ENCODE measurements at regions not wholly inside any gene's neighbourhood (a gene's known extent, or its start where the extent isn't known, plus 50 kb on each side); places are given as distances from the start of the nearest gene placed in this dataset.
"Not testable (repeated sequence)": the region's sequence is repeated elsewhere in the genome, so short reads cannot be mapped to it uniquely, and the experiment has no call there.

DNA sequence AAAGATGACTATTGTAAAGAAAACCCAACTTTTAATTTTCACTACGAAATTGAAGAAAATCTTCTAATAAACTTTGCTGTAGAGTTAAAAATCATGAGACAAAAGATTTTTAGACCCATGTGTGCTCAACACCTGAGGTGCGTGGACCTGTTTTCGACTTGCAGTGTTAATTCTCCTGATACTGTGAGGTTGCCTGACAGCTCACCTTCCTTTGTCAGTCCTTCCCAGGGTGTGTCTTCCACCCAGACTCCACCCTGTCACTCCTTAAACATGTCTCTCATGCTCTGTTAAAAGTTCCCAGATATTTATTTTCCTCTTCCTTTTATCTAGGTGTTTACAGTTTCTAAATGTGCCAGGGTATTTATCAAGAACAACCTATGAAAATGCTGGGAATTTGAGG, 151.3 kb upstream of the NT5E start:
- POLR2A ChIA-PET: no interaction called here
- no peak for DNase-seq (ENCODE audit: extremely low spot score)
- TF ChIP-seq ELF4 (IDR thresholded peaks at IDR 0.05) (no peak), CTBP1 (IDR thresholded peaks at IDR 0.05; ENCODE audit: borderline replicate concordance) (no peak), HDGF (IDR thresholded peaks at IDR 0.05; ENCODE audit: borderline replicate concordance) (no peak), ZNF384 (IDR thresholded peaks at IDR 0.05) (no peak), SUZ12 (IDR thresholded peaks at IDR 0.05) (no peak), L3MBTL2 (conservative IDR thresholded peaks at IDR 0.05) (no peak), NFRKB (IDR thresholded peaks at IDR 0.05) (no peak), SP1 (IDR thresholded peaks at IDR 0.05) (no peak), FOXA1 (IDR thresholded peaks at IDR 0.05) (no peak), PKNOX1 (IDR thresholded peaks at IDR 0.05) (no peak), TARDBP (IDR thresholded peaks at IDR 0.05) (no peak), FOXM1 (IDR thresholded peaks at IDR 0.05; ENCODE audit: borderline replicate concordance) (no peak), FOXK2 (IDR thresholded peaks at IDR 0.05) (no peak), ARNT (IDR thresholded peaks at IDR 0.05) (no peak), BHLHE40 (IDR thresholded peaks at IDR 0.05; ENCODE audit: borderline replicate concordance) (no peak), LEF1 (IDR thresholded peaks at IDR 0.05; ENCODE audit: borderline replicate concordance) (no peak)
- CTCF ChIA-PET: no interaction called here

- TF ChIP-seq SP1 (IDR thresholded peaks at IDR 0.05): no peak
- no peak for TF ChIP-seq FOXA1 (IDR thresholded peaks at IDR 0.05)
- TF ChIP-seq BHLHE40 (IDR thresholded peaks at IDR 0.05; ENCODE audit: borderline replicate concordance): no peak
- no peak for TF ChIP-seq ARNT (IDR thresholded peaks at IDR 0.05)
- no peak for TF ChIP-seq ZNF384 (IDR thresholded peaks at IDR 0.05)
- TF ChIP-seq TARDBP (IDR thresholded peaks at IDR 0.05): no peak
- no peak for TF ChIP-seq FOXK2 (IDR thresholded peaks at IDR 0.05)
- TF ChIP-seq CTBP1 (IDR thresholded peaks at IDR 0.05; ENCODE audit: borderline replicate concordance): no peak
- no peak for TF ChIP-seq SUZ12 (IDR thresholded peaks at IDR 0.05)
- TF ChIP-seq HDGF (IDR thresholded peaks at IDR 0.05; ENCODE audit: borderline replicate concordance): no peak
- TF ChIP-seq NFRKB (IDR thresholded peaks at IDR 0.05): no peak
- POLR2A ChIA-PET: no interaction called here
- CTCF ChIA-PET: interaction anchor here (0.5 kb wide), 1 partner anchor 166 kb away, joined by 3 read pairs; no protein-coding TSS in a partner anchor
- DNase-seq (ENCODE audit: extremely low spot score): no peak
Measured at GRCh38 chr6:85291326-85291725, 158.6 kb upstream of the NT5E start.

DNA sequence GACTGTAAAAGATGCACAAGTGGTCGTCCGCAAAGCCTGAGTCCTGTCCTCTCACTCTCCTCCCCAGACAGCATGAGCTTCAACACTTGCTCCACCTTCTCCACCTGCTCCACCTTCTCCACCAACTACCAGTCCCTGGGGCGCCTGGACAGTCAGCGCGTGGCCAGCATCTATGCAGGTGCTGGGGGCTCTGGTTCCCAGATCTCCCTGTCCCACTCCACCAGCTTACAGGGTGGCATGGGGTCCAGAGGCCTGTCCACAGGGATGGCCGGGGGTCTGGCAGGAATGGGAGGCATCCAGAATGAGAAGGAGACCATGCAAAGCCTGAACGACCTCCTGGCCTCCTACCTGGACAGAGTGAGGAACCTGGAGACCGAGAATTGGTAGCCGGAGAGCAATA, 162.2 kb upstream of the NT5E start:
- TF ChIP-seq SUZ12 (IDR thresholded peaks at IDR 0.05) (no peak), L3MBTL2 (conservative IDR thresholded peaks at IDR 0.05) (no peak), LEF1 (IDR thresholded peaks at IDR 0.05; ENCODE audit: borderline replicate concordance) (no peak), FOXM1 (IDR thresholded peaks at IDR 0.05; ENCODE audit: borderline replicate concordance) (no peak), FOXK2 (IDR thresholded peaks at IDR 0.05) (no peak), NFRKB (IDR thresholded peaks at IDR 0.05) (no peak), BHLHE40 (IDR thresholded peaks at IDR 0.05; ENCODE audit: borderline replicate concordance) (no peak), TARDBP (IDR thresholded peaks at IDR 0.05) (no peak), SP1 (IDR thresholded peaks at IDR 0.05) (no peak)
- CTCF ChIA-PET: no interaction called here
- DNase-seq (ENCODE audit: extremely low spot score): no peak
- POLR2A ChIA-PET: no interaction called here

GRCh38 chr6:85287158-85287557, 162.7 kb upstream of the NT5E start:
- ChIA-PET POLR2A (no interaction called here), CTCF (no interaction called here)
- no peak for DNase-seq (ENCODE audit: extremely low spot score)
- no peak for TF ChIP-seq SP1 (IDR thresholded peaks at IDR 0.05)
- no peak for TF ChIP-seq BHLHE40 (IDR thresholded peaks at IDR 0.05; ENCODE audit: borderline replicate concordance)
- TF ChIP-seq TARDBP (IDR thresholded peaks at IDR 0.05): no peak
- TF ChIP-seq NFRKB (IDR thresholded peaks at IDR 0.05): no peak
- TF ChIP-seq FOXK2 (IDR thresholded peaks at IDR 0.05): no peak
- no peak for TF ChIP-seq LEF1 (IDR thresholded peaks at IDR 0.05; ENCODE audit: borderline replicate concordance)
- no peak for TF ChIP-seq CTBP1 (IDR thresholded peaks at IDR 0.05; ENCODE audit: borderline replicate concordance)
- TF ChIP-seq L3MBTL2 (conservative IDR thresholded peaks at IDR 0.05): no peak
- TF ChIP-seq ZNF384 (IDR thresholded peaks at IDR 0.05): no peak
- TF ChIP-seq FOXM1 (IDR thresholded peaks at IDR 0.05; ENCODE audit: borderline replicate concordance): no peak
- TF ChIP-seq SUZ12 (IDR thresholded peaks at IDR 0.05): no peak
- no peak for TF ChIP-seq ARNT (IDR thresholded peaks at IDR 0.05)
- no peak for TF ChIP-seq ELF4 (IDR thresholded peaks at IDR 0.05)
- TF ChIP-seq FOXA1 (IDR thresholded peaks at IDR 0.05): no peak
- no peak for TF ChIP-seq PKNOX1 (IDR thresholded peaks at IDR 0.05)
- no peak for TF ChIP-seq HDGF (IDR thresholded peaks at IDR 0.05; ENCODE audit: borderline replicate concordance)

GRCh38 chr6:85286507-85286906, 163.4 kb upstream of the NT5E start:
- POLR2A ChIA-PET; CTCF ChIA-PET; DNase-seq (ENCODE audit: extremely low spot score): not testable (repeated sequence)

- CTCF ChIA-PET: no interaction called here
- DNase-seq (ENCODE audit: extremely low spot score): no peak
- TF ChIP-seq ARNT (IDR thresholded peaks at IDR 0.05) (no peak), FOXA1 (IDR thresholded peaks at IDR 0.05) (no peak), CTBP1 (IDR thresholded peaks at IDR 0.05; ENCODE audit: borderline replicate concordance) (no peak), LEF1 (IDR thresholded peaks at IDR 0.05; ENCODE audit: borderline replicate concordance) (no peak), SUZ12 (IDR thresholded peaks at IDR 0.05) (no peak), ZNF384 (IDR thresholded peaks at IDR 0.05) (no peak), TARDBP (IDR thresholded peaks at IDR 0.05) (no peak), PKNOX1 (IDR thresholded peaks at IDR 0.05) (no peak)
- POLR2A ChIA-PET: no interaction called here
Measured at GRCh38 chr6:85285934-85286333, 163.9 kb upstream of the NT5E start.

DNA sequence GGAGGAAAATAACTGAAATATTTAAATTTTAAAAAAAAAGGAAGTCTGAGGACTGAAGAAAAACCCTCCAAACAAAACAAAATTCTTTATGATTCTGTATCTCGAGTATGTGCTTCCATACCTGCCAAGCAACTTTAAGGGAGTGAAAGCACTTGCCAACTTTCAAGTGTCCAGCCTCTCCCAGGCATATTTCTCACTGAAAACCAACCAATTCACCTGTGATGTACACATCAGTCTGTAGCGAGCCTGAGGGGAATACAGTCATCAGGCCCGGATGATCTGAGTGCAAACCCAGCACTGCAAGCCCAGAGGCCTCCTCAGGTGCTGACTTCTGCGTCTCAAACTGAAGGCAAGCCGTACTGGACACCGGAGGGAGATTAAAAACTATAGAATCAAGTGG, 164.8 kb upstream of the NT5E start:
- POLR2A ChIA-PET: no interaction called here
- DNase-seq (ENCODE audit: extremely low spot score): no peak
- no peak for TF ChIP-seq FOXM1 (IDR thresholded peaks at IDR 0.05; ENCODE audit: borderline replicate concordance)
- no peak for TF ChIP-seq ZNF384 (IDR thresholded peaks at IDR 0.05)
- TF ChIP-seq BHLHE40 (IDR thresholded peaks at IDR 0.05; ENCODE audit: borderline replicate concordance): no peak
- TF ChIP-seq CTBP1 (IDR thresholded peaks at IDR 0.05; ENCODE audit: borderline replicate concordance): no peak
- CTCF ChIA-PET: no interaction called here

Measured in HEK293T (cell line).